Spleen (tissue), 7 donors: ENCODE measurements at regions not wholly inside any gene's neighbourhood (a gene's known extent, or its start where the extent isn't known, plus 50 kb on each side); places are given as distances from the start of the nearest gene placed in this dataset.

ENCODE experiments used
- CTCF ChIP-seq, 11 experiments: fragments of 200-600 bp in 7 of 11; fragments of 450-650 bp in 4 of 11; sonication (generic) in 4 of 11; IDR thresholded peaks in 8 of 11; conservative IDR thresholded peaks in 3 of 11; 1 replicate in 7 of 11; 2 replicates in 4 of 11; pipeline versions ENCODE4 v1.4.0 to v1.8.0; 2016 to 2021; ENCODE audit warnings: antibody characterized with exemption in 11 of 11, inconsistent platforms in 4 of 11, mild to moderate bottlenecking in 1 of 11
- POLR2A ChIP-seq, 3 donors: fragments of 450-650 bp; IDR thresholded peaks; one replicate each; pipeline ENCODE4 v1.5.1; 2017; ENCODE audit warnings: antibody characterized with exemption in 3 of 3, mild to moderate bottlenecking in 1 of 3
- donor health status: DM: no; HTN: no; CAD: no; lungs with moderate emphysema.
- donor health status: DM: no; HTN: no; CAD: no.
- donor health status: DM: no; HTN: no; CAD: no.

DNA sequence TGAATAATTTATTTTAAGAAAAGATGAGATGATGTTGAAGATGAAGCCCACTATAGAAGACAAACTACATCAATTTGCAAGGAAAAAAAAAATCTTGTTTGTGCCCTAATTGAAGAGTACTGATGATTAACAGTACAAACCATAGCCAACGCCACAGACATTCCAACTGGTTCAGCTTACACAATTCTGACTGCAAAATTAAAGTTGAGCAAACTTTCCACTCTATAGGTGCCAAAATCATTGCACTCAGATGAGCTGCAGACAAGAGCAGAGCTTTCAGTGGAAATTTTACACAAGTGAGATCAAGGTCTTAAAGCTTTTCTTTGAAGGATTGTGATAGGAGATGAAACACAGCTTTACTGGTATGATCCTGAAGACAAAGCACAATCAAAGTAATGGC lies 85.3 kb downstream of the OGFRL1 start:
- TF ChIP-seq CTCF (IDR thresholded peaks at IDR 0.05 in 8 of 11, conservative IDR thresholded peaks at IDR 0.05 in 3 of 11) (no peak), POLR2A (IDR thresholded peaks at IDR 0.05) (no peak)
